Stimulated activated naive CD8-positive, alpha-beta T cell treated with anti-CD3 and anti-CD28 coated beads, Interleukin-15, Interleukin-2, amounts not matched to agents 100 ng/mL and 50 ng/mL, for 24 hours (primary cell): ENCODE measurements at regions not wholly inside any gene's neighbourhood (a gene's known extent, or its start where the extent isn't known, plus 50 kb on each side); places are given as distances from the start of the nearest gene placed in this dataset.

Experiments
- H3K27ac Mint-ChIP-seq: one replicate; pipeline ENCODE4 v1.8.0; 2021; ENCODE audit warnings: mild to moderate bottlenecking, mixed read lengths
- H3K27me3 Mint-ChIP-seq: one replicate; pipeline ENCODE4 v1.8.0; 2021; ENCODE audit warnings: mixed read lengths
- H3K36me3 Mint-ChIP-seq: one replicate; pipeline ENCODE4 v1.8.0; 2021; ENCODE audit warnings: low read depth, mixed read lengths
- H3K4me1 Mint-ChIP-seq: one replicate; pipeline ENCODE4 v1.8.0; 2021; ENCODE audit warnings: low read depth, mixed read lengths
- H3K4me3 Mint-ChIP-seq: one replicate; pipeline ENCODE4 v1.8.0; 2021; ENCODE audit warnings: mild to moderate bottlenecking, mixed read lengths
- H3K9me3 Mint-ChIP-seq: one replicate; pipeline ENCODE4 v1.8.0; 2021; ENCODE audit warnings: mixed read lengths

DNA sequence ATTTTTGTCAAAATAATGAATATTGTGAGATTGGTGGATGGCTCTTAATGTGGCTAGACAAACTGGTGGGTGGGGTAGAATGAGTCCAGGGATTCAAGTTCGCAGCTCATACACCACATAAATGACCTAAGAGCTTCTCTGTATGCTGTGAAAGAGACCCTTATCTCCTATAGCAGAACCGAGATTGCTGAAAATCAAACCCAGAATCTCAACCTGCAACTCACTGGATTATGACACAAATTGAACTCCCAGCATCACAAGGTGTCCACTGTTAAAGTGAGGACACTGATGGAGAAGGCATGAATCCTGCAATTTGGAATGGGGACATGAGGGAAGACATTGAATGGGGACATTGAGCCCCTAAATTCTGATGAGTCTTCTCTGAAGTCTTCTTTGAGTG, 51.3 kb upstream of the CNKSR3 start:
- H3K9me3 Mint-ChIP-seq: no peaks in the 10 kb centered on the region
- H3K27me3 Mint-ChIP-seq: peaks cover 3% of the 10 kb centered on the region
- no peak overlapping the region for H3K4me3 Mint-ChIP-seq
- H3K4me1 Mint-ChIP-seq: no peaks in the 10 kb centered on the region
- H3K27ac Mint-ChIP-seq: no peak overlapping the region
- no peaks in the 10 kb centered on the region for H3K36me3 Mint-ChIP-seq

DNA sequence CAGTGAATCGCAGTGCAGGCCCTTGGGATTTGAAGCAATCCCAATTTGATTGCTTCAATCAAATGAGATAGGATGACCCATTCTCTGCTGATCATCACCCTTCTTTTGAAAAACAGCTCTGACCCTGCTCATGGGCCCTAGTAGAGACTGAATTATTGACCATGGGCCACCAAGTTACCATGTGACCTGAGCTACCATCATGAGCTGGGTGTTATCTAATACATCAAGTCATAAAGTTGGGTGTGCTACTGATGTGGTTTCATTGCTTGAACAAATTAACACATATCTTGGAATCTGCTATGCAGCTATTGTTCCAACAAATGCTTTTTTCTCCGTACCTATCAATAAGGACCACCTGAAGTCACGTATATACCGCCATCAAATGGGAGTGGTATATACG, 54.8 kb upstream of the CNKSR3 start:
- H3K4me3 Mint-ChIP-seq: no peak overlapping the region
- H3K27me3 Mint-ChIP-seq: peaks cover 4% of the 10 kb centered on the region
- no peaks in the 10 kb centered on the region for H3K36me3 Mint-ChIP-seq
- no peaks in the 10 kb centered on the region for H3K9me3 Mint-ChIP-seq
- H3K4me1 Mint-ChIP-seq: no peaks in the 10 kb centered on the region
- H3K27ac Mint-ChIP-seq: no peak overlapping the region

DNA sequence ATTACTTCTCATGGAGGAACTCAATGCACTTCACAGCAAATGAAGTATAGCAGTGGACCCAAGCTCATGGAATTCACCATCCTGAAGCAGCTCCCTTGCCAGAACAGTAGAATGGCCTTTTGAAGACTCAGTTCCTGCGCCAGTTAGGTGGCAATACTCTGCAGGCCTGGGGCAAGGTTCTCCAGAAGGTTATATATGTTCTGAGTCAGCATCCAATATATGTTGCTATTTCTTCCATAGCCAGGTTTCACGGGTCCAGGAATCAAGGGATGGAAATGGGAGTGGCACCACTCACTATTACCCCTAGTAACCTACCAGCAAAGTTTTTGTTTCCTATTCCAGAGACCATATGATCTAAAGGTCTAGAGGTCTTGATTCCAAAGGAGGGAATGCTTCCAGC, 56.4 kb upstream of the CNKSR3 start:
- Mint-ChIP-seq H3K4me1 (no peaks in the 10 kb centered on the region), H3K27me3 (peaks cover 4% of the 10 kb centered on the region), H3K9me3 (no peaks in the 10 kb centered on the region), H3K4me3 (no peak overlapping the region), H3K36me3 (no peaks in the 10 kb centered on the region), H3K27ac (no peak overlapping the region)

DNA sequence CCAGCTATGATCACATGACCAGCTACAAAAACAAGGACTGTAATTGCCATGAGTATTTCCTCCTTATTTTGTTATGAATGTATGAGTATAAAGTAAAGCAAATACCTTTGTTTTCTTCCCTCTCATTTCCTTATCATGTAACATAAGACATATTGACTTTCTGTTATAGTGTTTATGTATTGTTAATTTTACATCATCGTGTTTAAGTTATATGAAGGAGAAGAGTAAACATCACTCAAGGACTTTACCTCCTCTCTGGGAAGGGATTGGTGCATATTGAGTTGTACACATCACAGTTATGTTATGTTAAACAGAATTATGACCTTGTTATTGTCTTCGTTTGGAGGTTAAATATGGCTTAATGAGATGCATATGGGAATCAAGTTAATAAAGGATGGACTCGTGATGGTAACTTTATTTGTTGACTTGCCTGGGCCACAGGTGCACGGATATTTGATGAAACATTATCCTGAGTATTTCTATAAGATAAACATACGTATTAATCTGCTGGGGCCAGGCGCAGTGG, 57.3 kb upstream of the CNKSR3 start:
- Mint-ChIP-seq H3K36me3 (no peaks in the 10 kb centered on the region), H3K9me3 (no peaks in the 10 kb centered on the region), H3K27ac (no peak overlapping the region), H3K4me3 (no peak overlapping the region), H3K4me1 (no peaks in the 10 kb centered on the region), H3K27me3 (peaks cover 9% of the 10 kb centered on the region)

DNA sequence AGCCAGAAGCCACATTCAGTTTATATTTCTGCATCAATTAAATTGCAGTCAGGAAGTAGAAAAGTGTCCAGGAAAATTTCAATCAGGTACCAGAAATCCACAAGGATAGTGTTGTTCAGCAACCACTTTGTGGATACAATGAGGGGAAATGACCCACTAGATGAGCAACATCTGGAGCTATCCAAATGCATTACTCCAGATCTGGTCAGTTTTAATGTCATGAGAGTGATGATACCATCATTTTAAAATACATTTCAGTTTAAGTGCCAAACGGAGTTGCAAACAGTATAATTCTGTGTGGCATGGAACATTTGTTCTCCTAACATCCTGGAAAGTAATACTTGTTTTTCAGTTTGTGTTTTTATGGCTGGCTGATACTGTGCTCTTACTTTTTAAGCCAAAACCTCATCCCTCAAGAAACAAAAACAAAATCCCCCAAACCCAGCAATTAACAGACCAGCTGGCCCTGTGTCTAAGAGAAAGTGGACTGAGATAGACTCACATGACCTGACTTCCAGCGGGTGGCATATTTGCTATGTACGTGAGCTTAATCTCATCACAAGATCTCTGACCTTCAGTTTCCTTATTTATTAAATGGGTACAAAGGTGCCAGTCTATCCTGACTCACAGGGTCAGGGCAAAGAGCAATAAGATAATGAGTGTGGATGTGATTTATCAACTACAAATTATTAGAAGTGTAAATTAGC, 58.8 kb upstream of the CNKSR3 start:
- Mint-ChIP-seq H3K27me3 (peaks cover 9% of the 10 kb centered on the region), H3K36me3 (no peaks in the 10 kb centered on the region), H3K4me3 (no peak overlapping the region), H3K27ac (no peak overlapping the region), H3K4me1 (no peaks in the 10 kb centered on the region), H3K9me3 (no peaks in the 10 kb centered on the region)

DNA sequence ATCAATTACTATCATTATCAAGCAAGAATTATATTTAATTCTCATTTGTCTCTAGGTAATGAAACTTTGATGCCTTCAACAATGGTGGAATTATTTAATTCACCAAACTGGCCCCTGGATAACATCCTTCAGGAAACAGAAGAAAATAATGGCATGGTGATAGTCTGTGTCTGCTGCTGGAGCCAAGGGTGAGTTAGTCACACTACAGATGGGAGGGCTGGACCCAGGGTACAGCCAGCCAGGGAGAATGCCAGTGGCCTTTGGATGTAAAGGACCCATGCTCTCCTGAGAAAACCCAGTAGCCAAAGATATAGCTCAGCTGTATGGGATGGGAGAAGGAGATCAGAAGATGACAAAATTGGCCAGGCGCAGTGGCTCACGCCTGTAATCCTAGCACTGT, 60.0 kb upstream of the CNKSR3 start:
- H3K4me3 Mint-ChIP-seq: no peak overlapping the region
- peaks cover 9% of the 10 kb centered on the region for H3K27me3 Mint-ChIP-seq
- H3K36me3 Mint-ChIP-seq: no peaks in the 10 kb centered on the region
- no peak overlapping the region for H3K27ac Mint-ChIP-seq
- no peaks in the 10 kb centered on the region for H3K4me1 Mint-ChIP-seq
- no peaks in the 10 kb centered on the region for H3K9me3 Mint-ChIP-seq

DNA sequence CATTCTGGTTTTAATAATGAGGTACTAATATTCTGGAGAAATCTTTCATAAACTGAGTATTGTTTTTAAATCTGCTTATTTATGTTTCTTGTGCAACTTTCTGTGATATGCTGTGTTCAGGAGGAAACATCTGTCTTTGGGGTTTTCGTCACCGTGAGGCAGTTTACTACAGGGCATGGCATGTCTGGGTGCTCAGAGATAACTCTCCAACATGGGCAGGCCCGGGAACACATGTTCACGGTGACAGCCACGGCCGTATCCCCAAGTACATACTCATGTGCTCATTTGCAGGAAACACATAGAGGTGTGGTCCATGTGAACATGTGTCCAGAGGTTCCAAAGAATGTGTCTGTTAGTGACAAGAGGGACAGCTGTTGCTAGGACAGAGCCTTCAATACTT, 62.1 kb upstream of the CNKSR3 start:
- Mint-ChIP-seq H3K4me1 (no peaks in the 10 kb centered on the region), H3K4me3 (no peak overlapping the region), H3K27me3 (peaks cover 9% of the 10 kb centered on the region), H3K27ac (no peak overlapping the region), H3K9me3 (no peaks in the 10 kb centered on the region), H3K36me3 (no peaks in the 10 kb centered on the region)

DNA sequence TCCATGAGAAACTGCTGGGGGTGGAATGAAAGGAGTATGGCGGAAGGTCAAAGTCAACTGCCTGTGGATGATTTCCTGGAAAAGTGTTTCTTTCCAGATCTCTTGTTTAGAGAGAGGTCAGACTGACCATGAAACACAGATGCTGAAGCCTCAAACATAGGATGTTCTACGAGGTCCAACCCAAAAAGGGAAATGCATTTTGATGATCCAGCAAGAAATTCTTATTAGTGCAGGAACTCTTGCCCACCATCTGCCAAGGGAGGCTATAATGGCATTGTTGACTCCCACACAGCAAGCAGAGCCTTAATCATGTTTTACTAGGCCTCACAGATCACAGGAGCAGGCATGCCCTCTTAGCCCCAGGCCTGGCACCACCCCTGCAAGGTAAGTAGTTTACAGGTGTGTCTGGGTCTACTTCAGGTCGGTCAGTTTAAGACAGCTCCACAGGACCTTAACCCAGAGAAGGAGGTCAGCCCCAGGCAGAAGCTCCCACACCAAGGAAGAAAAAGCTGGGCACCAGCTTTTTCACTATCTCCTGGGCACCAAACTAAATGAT, 67.6 kb upstream of the CNKSR3 start:
- no peak overlapping the region for H3K4me3 Mint-ChIP-seq
- H3K27ac Mint-ChIP-seq: no peak overlapping the region
- H3K27me3 Mint-ChIP-seq: no peaks in the 10 kb centered on the region
- peaks cover 10% of the 10 kb centered on the region for H3K9me3 Mint-ChIP-seq
- no peaks in the 10 kb centered on the region for H3K36me3 Mint-ChIP-seq
- H3K4me1 Mint-ChIP-seq: no peaks in the 10 kb centered on the region

DNA sequence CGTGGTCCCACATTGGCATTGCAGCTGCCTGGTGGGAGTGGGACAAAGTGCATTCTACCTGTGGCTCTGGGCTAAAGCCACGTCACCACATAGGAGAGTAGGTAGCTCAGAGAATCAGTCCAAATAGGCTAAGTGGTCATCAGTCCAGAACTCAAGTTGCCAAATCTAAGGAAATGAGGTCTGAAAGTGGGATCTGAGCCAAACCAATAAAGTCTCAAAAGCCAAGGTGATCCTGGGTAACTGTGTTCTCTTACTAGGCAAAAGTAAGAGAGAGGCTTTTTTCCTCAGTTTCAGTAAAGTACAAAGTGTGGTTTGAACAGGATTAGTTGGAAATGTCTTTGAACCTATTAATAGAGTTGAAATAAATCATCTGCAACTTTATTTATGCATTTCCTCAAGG, 68.6 kb upstream of the CNKSR3 start:
- Mint-ChIP-seq H3K9me3 (peaks cover 10% of the 10 kb centered on the region), H3K27me3 (no peaks in the 10 kb centered on the region), H3K36me3 (no peaks in the 10 kb centered on the region), H3K27ac (no peak overlapping the region), H3K4me1 (no peaks in the 10 kb centered on the region), H3K4me3 (no peak overlapping the region)

DNA sequence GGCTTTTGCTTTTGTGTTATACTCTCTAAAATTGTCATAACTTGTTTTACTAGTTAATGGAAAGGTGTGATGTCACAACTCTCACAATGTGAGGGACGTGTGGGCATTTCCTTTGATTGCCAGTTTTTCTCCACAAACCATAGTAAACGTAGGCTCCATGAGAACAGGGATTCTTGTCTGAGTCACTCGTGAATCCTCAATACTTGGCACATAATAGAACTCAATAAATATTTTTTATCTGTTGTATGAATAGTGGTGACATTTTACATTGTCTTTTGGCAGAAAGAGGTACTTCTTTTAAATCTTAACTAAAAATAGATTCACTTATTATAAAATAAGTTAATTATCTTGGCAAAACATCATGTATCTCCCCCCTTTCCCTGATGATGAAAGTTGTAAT, 69.0 kb upstream of the CNKSR3 start:
- Mint-ChIP-seq H3K27me3 (no peaks in the 10 kb centered on the region), H3K27ac (no peak overlapping the region), H3K4me1 (no peaks in the 10 kb centered on the region), H3K9me3 (peaks cover 10% of the 10 kb centered on the region), H3K36me3 (no peaks in the 10 kb centered on the region), H3K4me3 (no peak overlapping the region)

DNA sequence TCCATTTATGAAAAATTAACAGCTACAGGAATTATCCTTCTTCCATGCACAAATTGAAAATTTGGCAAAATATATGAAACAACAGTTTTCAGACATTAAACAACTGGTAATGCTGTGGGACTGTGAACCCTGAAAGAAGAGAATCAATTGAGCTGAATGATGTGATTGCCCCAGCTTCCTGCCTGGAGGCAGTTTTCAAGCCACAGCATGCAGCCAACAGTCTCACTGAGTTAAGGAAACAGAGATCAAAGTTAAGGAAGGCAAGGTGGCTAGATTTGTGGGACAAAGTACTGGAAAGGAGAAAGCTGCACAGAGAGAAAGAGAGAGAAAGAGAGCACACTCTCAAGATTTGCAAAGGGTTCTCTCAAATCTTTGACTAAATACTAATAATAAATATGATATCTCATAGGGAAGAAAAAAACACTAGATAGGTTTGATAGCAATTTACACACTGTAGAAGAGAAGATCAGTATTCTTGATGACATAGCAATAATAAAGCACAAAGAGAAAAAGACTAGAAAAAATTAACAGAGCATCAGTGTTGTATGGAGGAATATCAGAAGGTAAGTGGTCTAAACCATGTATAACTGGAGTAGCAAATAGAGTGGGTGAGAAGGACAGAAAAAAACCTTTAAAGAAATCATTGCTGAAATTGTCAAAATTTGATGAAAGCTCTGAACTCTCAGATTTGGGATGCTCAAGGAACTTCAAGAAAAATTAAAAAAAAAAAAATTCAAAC, 70.1 kb upstream of the CNKSR3 start:
- Mint-ChIP-seq H3K4me3 (no peak overlapping the region), H3K9me3 (peaks cover 10% of the 10 kb centered on the region), H3K27ac (no peak overlapping the region)

DNA sequence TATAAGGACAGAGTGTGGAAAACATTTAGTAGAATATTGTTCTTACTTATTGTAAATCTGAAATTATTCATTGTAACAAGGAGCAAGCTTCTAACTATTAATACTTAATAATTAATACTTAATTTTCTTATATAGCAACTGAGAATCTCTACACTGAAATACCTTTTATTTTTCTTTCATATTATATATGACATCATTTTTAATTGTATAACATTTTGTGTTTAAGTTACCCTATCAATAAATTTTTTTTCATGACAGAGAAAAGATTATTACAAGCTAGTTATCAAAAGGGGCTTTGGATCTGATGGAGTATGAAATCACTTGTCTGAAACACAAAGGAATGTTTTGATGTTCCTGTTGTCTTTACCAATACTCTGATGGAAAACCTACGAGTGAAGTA, 72.2 kb upstream of the CNKSR3 start:
- Mint-ChIP-seq H3K4me1 (no peaks in the 10 kb centered on the region), H3K36me3 (no peaks in the 10 kb centered on the region), H3K9me3 (peaks cover 10% of the 10 kb centered on the region), H3K27ac (no peak overlapping the region), H3K4me3 (no peak overlapping the region), H3K27me3 (peaks cover 4% of the 10 kb centered on the region)

More for the DNA sequence above, 70.1 kb upstream of the CNKSR3 start:
- no peaks in the 10 kb centered on the region for H3K4me1 Mint-ChIP-seq
- no peaks in the 10 kb centered on the region for H3K36me3 Mint-ChIP-seq
- H3K27me3 Mint-ChIP-seq: no peaks in the 10 kb centered on the region

DNA sequence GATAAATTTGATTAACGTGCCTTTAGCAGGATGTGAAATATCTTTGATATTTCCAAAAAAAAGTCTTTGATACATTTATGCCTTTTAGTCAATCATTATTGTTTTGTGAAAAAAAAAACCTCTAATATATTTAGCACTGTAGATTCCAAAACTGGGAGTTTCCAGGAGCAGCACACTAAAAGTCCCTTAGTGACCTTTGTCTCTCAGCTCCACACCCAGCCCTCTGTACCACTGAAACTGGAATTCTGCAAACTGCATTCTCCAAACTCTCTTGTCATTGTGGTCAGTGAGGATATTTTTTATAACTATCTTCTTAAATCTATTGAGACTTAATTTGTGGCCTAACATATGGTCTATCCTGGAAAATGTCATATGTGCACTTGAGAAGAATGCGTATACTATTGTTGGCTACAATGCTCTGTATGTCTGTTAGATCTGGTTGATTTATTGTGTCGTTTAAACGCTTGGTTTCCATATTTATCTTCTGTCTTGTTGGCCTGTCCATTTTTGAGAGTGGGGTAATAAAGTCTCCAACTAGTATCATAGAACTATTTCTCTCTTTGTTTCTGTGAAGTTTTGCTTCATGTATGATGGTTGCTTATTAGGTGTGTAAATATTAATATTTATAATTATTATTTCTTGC, 73.2 kb upstream of the CNKSR3 start:
- Mint-ChIP-seq H3K9me3 (peaks cover 10% of the 10 kb centered on the region), H3K4me1 (no peaks in the 10 kb centered on the region), H3K36me3 (no peaks in the 10 kb centered on the region), H3K27ac (no peak overlapping the region), H3K4me3 (no peak overlapping the region), H3K27me3 (peaks cover 6% of the 10 kb centered on the region)

DNA sequence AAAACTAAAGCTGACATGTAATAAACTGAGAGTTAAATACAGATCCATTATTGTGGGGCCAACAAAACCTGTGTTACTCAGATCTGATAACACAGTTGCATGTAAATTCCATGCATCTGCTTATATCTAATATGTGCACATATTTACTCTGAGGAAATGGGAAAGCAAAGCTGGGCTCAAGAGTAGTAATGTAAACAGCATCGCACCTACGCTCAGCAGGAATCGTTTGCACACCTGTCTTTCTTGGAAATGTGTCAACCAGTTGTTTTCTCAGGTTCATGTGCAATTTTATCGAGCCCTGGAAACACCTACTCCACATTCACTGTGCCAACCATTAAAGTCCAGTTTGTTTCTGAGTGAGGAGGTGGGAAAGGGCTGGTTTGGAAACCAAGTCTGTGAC, 80.3 kb upstream of the CNKSR3 start:
- no peak overlapping the region for H3K27ac Mint-ChIP-seq
- H3K36me3 Mint-ChIP-seq: no peaks in the 10 kb centered on the region
- H3K27me3 Mint-ChIP-seq: peaks cover 16% of the 10 kb centered on the region
- no peaks in the 10 kb centered on the region for H3K4me1 Mint-ChIP-seq
- H3K4me3 Mint-ChIP-seq: no peak overlapping the region
- no peaks in the 10 kb centered on the region for H3K9me3 Mint-ChIP-seq

DNA sequence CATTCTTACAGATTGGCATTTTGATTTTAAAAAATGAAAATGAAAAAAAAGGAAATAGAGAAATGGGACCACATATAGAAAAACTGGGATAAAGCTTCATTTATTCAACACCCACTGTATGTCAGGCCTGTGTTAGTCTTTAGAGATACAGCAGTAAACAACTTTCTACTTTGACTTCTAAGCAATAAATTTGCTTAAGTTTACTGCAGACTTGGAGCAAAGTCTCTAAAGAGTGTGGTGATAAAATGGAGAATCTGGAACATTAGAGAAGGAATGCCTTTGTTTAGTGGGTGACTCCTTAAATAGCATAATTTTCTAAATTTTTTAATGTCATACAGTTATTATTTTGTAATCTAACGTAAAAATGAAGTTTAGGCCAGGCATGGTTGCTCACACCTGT, 80.7 kb upstream of the CNKSR3 start:
- no peak overlapping the region for H3K27ac Mint-ChIP-seq
- H3K4me3 Mint-ChIP-seq: no peak overlapping the region
- peaks cover 12% of the 10 kb centered on the region for H3K27me3 Mint-ChIP-seq
- no peaks in the 10 kb centered on the region for H3K9me3 Mint-ChIP-seq
- no peaks in the 10 kb centered on the region for H3K4me1 Mint-ChIP-seq
- H3K36me3 Mint-ChIP-seq: no peaks in the 10 kb centered on the region
